Hepatocyte (in vitro differentiated cells): ENCODE measurements at regions not wholly inside any gene's neighbourhood (a gene's known extent, or its start where the extent isn't known, plus 50 kb on each side); places are given as distances from the start of the nearest gene placed in this dataset.

Experiments
- EZH2 ChIP-seq: fragments of 200-600 bp; sonication (generic); IDR thresholded peaks from 2 replicates; pipeline ENCODE4 v1.6.1; 2016; ENCODE audit warnings: antibody characterized with exemption, mild to moderate bottlenecking, borderline replicate concordance
- TF ChIP-seq, protein P1 (sequence below): fragments of 200-600 bp; sonication (generic); IDR thresholded peaks from 2 replicates; pipeline ENCODE4 v1.5.1; 2016; ENCODE audit warnings: antibody characterized with exemption, mild to moderate bottlenecking; ENCODE audit not compliant: poor library complexity

- TF ChIP-seq, protein P1, sequence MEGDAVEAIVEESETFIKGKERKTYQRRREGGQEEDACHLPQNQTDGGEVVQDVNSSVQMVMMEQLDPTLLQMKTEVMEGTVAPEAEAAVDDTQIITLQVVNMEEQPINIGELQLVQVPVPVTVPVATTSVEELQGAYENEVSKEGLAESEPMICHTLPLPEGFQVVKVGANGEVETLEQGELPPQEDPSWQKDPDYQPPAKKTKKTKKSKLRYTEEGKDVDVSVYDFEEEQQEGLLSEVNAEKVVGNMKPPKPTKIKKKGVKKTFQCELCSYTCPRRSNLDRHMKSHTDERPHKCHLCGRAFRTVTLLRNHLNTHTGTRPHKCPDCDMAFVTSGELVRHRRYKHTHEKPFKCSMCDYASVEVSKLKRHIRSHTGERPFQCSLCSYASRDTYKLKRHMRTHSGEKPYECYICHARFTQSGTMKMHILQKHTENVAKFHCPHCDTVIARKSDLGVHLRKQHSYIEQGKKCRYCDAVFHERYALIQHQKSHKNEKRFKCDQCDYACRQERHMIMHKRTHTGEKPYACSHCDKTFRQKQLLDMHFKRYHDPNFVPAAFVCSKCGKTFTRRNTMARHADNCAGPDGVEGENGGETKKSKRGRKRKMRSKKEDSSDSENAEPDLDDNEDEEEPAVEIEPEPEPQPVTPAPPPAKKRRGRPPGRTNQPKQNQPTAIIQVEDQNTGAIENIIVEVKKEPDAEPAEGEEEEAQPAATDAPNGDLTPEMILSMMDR: no peak
- TF ChIP-seq EZH2: no peak
These were observed 51.2 kb upstream of the HSPA9 start for GRCh38 chr5:138626333-138626944.
